Neural progenitor cell (in vitro differentiated cells): ENCODE measurements at regions not wholly inside any gene's neighbourhood (a gene's known extent, or its start where the extent isn't known, plus 50 kb on each side); places are given as distances from the start of the nearest gene placed in this dataset.

Source experiments
- EZH2 ChIP-seq: fragments of 200-600 bp; sonication (generic); IDR thresholded peaks from 2 replicates; pipeline ENCODE4 v1.6.1; 2017; ENCODE audit warnings: antibody characterized with exemption, mild to moderate bottlenecking, moderate library complexity
- TF ChIP-seq, protein P1 (sequence below): fragments of 200-600 bp; sonication (generic); IDR thresholded peaks from 2 replicates; pipeline ENCODE4 v1.5.1; 2017; ENCODE audit warnings: antibody characterized with exemption, mild to moderate bottlenecking

- TF ChIP-seq, protein P1, sequence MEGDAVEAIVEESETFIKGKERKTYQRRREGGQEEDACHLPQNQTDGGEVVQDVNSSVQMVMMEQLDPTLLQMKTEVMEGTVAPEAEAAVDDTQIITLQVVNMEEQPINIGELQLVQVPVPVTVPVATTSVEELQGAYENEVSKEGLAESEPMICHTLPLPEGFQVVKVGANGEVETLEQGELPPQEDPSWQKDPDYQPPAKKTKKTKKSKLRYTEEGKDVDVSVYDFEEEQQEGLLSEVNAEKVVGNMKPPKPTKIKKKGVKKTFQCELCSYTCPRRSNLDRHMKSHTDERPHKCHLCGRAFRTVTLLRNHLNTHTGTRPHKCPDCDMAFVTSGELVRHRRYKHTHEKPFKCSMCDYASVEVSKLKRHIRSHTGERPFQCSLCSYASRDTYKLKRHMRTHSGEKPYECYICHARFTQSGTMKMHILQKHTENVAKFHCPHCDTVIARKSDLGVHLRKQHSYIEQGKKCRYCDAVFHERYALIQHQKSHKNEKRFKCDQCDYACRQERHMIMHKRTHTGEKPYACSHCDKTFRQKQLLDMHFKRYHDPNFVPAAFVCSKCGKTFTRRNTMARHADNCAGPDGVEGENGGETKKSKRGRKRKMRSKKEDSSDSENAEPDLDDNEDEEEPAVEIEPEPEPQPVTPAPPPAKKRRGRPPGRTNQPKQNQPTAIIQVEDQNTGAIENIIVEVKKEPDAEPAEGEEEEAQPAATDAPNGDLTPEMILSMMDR, result no peak
- no peak for TF ChIP-seq EZH2
Observed at GRCh38 chr6:82780334-82780733, 285.3 kb downstream of the UBE3D start.
